Activated naive CD4-positive, alpha-beta T cell treated with anti-CD3 and anti-CD28 coated beads, Interleukin-2, amount 50 U/mL, for 72 hours (primary cell): ENCODE measurements at regions not wholly inside any gene's neighbourhood (a gene's known extent, or its start where the extent isn't known, plus 50 kb on each side); places are given as distances from the start of the nearest gene placed in this dataset.

Experiments used
- ATAC-seq, 2 donors: fragments of 150-1000 bp; cut with Tn5 transposase; 2 replicates each; pipeline ENCODE4 v1.10.0; 2021; ENCODE audit warnings: mild to moderate bottlenecking in 2 of 2, moderate library complexity in 2 of 2
- DNase-seq, 2 donors: peaks; one replicate each; pipeline ENCODE4 v3.0.0; 2021 to 2022; ENCODE audit warnings: low spot score in 2 of 2
- H3K27ac Mint-ChIP-seq, 2 donors: one replicate each; pipeline ENCODE4 v1.8.0; 2022; ENCODE audit warnings: mild to moderate bottlenecking in 2 of 2, mixed read lengths in 2 of 2
- H3K36me3 Mint-ChIP-seq, 2 donors: one replicate each; pipeline ENCODE4 v1.8.0; 2022; ENCODE audit warnings: mixed read lengths in 2 of 2
- H3K9me3 Mint-ChIP-seq, 2 donors: one replicate each; pipeline ENCODE4 v1.8.0; 2022; ENCODE audit warnings: mixed read lengths in 2 of 2

GRCh38 chr12:127660961-127661360 lies 606.0 kb upstream of the TMEM132C start:
- Mint-ChIP-seq H3K36me3 (no peaks in the 10 kb centered on the region), H3K9me3 (peaks cover 3 to 6% of the 10 kb centered on the region in 2 donors), H3K27ac (no peak overlapping the region)
- ATAC-seq (no peak), DNase-seq (no peak)

DNA sequence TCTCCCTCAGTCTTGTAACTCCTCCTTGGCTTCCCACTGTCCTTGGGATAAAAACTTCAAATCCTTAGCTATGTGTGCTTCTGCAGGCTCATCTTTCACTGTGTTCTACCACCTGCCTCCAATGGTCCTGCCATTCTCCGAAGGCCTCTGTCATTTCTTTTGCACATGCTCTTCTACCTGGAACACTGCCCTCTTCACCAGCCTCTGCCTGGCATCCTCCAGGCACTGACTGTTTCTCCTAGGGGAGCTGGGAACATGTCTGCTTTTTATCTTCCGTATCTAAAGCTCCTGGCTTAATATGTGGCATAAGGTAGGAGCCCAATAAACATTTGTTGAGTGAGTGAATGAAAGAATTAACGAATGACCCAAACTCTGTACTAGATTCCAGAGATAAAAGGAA lies 603.3 kb upstream of the TMEM132C start:
- DNase-seq (no peak), ATAC-seq (no peak)
- Mint-ChIP-seq H3K9me3 (peaks cover 3 to 6% of the 10 kb centered on the region in 2 donors), H3K27ac (no peak overlapping the region), H3K36me3 (no peaks in the 10 kb centered on the region)

- ATAC-seq = no peak
- H3K36me3 Mint-ChIP-seq = no peaks in the 10 kb centered on the region
- peaks cover 3 to 6% of the 10 kb centered on the region in 2 donors for H3K9me3 Mint-ChIP-seq
- DNase-seq = no peak
- no peak overlapping the region for H3K27ac Mint-ChIP-seq
Measured at GRCh38 chr12:127664901-127665300, 602.1 kb upstream of the TMEM132C start.

- ATAC-seq (no peak), DNase-seq (no peak)
- Mint-ChIP-seq H3K36me3 (no peaks in the 10 kb centered on the region), H3K9me3 (peaks cover 3 to 6% of the 10 kb centered on the region in 2 donors), H3K27ac (no peak overlapping the region)
Measured at GRCh38 chr12:127667131-127667685, 599.8 kb upstream of the TMEM132C start.

- DNase-seq (no peak), ATAC-seq (no peak)
- Mint-ChIP-seq H3K9me3 (no peaks in the 10 kb centered on the region), H3K27ac (no peak overlapping the region), H3K36me3 (no peaks in the 10 kb centered on the region)
Measured at GRCh38 chr12:127670294-127670693, 596.7 kb upstream of the TMEM132C start.

GRCh38 chr12:127670796-127671195 lies 596.2 kb upstream of the TMEM132C start:
- DNase-seq (no peak), ATAC-seq (no peak)
- Mint-ChIP-seq H3K9me3 (no peaks in the 10 kb centered on the region), H3K27ac (no peak overlapping the region), H3K36me3 (no peaks in the 10 kb centered on the region)

- Mint-ChIP-seq H3K36me3 (no peaks in the 10 kb centered on the region), H3K9me3 (no peaks in the 10 kb centered on the region), H3K27ac (no peak overlapping the region)
- no peak for DNase-seq
- no peak for ATAC-seq
Measured at GRCh38 chr12:127675936-127676335, 591.0 kb upstream of the TMEM132C start.

- ATAC-seq (peak in 1 of 2 donors; percentile 71), DNase-seq (peak in 1 of 2 donors; percentile 37)
- Mint-ChIP-seq H3K27ac (no peak overlapping the region), H3K36me3 (no peaks in the 10 kb centered on the region), H3K9me3 (no peaks in the 10 kb centered on the region)
Measured at GRCh38 chr12:127677537-127678131, 589.3 kb upstream of the TMEM132C start.

DNA sequence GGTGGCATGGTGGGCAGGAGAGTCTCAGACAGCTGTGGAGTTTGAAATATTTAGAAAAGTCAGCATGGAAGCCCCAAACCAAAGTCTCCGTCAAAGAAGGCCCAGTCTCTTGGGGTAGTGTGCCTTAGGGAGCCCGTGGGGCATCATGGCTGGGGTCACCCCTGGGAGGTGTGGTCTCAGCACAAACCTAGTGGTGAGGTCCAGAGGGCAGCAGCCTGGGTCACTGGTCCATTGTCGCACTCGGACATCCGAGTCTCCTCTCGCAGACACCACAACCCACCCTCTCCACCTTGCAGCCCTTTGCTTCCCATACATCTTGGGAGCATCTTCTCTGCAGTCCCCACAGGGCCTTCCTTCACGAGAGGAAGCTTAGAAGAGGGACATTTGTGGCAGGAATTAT lies 588.0 kb upstream of the TMEM132C start:
- DNase-seq = no peak
- H3K27ac Mint-ChIP-seq = no peak overlapping the region
- H3K36me3 Mint-ChIP-seq = no peaks in the 10 kb centered on the region
- no peaks in the 10 kb centered on the region for H3K9me3 Mint-ChIP-seq
- ATAC-seq = no peak

GRCh38 chr12:127680516-127680915 lies 586.5 kb upstream of the TMEM132C start:
- DNase-seq (no peak), ATAC-seq (no peak)
- no peaks in the 10 kb centered on the region for H3K9me3 Mint-ChIP-seq
- no peaks in the 10 kb centered on the region for H3K36me3 Mint-ChIP-seq
- no peak overlapping the region for H3K27ac Mint-ChIP-seq

- Mint-ChIP-seq H3K36me3 (no peaks in the 10 kb centered on the region), H3K27ac (no peak overlapping the region), H3K9me3 (no peaks in the 10 kb centered on the region)
- DNase-seq (no peak), ATAC-seq (no peak)
Measured at GRCh38 chr12:127681151-127681754, 585.7 kb upstream of the TMEM132C start.

DNA sequence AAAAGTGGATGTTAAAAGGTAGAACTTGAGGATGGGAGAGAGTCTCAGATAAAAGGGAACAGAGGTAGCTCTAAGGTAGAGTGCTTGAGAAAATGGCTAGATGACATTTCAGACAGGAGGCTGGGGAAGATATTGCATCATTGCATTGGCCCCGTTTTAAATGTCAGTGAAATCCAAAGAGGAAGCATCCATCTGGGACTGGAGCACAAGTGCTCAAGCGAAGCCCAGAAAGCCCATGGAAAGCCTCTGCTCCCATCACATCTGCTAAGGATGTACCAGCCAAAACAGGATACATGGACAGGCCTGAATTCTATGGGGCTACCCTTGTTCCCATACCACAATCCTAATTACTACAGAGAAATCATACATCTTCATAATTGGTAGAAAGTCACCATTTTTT lies 581.5 kb upstream of the TMEM132C start:
- DNase-seq (no peak), ATAC-seq (no peak)
- H3K9me3 Mint-ChIP-seq = no peaks in the 10 kb centered on the region
- no peak overlapping the region for H3K27ac Mint-ChIP-seq
- H3K36me3 Mint-ChIP-seq = no peaks in the 10 kb centered on the region

DNA sequence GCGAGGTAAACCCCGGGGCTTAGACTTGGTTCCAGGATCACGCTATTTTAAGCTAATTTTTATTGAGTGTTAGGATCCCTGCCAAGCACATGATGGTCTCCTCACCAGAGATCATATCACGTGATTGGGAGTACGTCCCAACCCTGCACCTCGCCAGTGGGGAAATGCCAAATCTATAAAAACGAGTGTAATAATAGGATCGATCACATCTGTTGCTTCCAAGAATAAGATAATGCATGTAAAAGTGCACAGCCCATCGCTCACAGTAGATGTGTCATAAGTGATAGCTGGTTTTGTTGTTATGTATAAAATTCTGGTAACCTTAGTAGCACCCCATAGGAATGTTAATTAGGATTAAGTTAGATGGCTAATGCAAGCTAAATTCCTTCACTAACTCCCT lies 581.0 kb upstream of the TMEM132C start:
- no peak for ATAC-seq
- no peak for DNase-seq
- Mint-ChIP-seq H3K27ac (no peak overlapping the region), H3K36me3 (no peaks in the 10 kb centered on the region), H3K9me3 (no peaks in the 10 kb centered on the region)

DNA sequence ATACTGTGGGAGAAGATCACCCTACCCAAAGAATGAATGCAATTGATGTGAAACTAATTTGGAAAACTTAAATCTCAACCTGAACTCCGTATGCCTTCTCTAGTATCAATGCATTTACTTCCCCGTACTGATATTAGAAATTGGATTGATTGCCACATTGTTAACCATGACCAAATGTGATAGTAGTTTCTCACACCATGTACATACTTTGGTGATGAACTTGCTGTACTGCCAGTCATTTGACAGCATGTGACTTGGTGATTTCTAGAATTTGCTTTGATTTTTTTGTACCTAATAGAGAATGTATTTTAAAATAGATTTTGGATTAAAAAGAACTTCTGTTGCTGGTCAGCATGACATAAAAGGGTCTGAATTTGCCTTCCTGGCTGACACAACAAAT lies 579.8 kb upstream of the TMEM132C start:
- Mint-ChIP-seq H3K27ac (no peak overlapping the region), H3K9me3 (no peaks in the 10 kb centered on the region), H3K36me3 (no peaks in the 10 kb centered on the region)
- ATAC-seq (no peak), DNase-seq (no peak)

- no peak for DNase-seq
- Mint-ChIP-seq H3K36me3 (no peaks in the 10 kb centered on the region), H3K9me3 (no peaks in the 10 kb centered on the region), H3K27ac (no peak overlapping the region)
- ATAC-seq = no peak
Measured at GRCh38 chr12:127688906-127689428, 578.0 kb upstream of the TMEM132C start.

GRCh38 chr12:127690161-127690560 lies 576.8 kb upstream of the TMEM132C start:
- no peak overlapping the region for H3K27ac Mint-ChIP-seq
- H3K9me3 Mint-ChIP-seq = no peaks in the 10 kb centered on the region
- DNase-seq = no peak
- no peak for ATAC-seq
- H3K36me3 Mint-ChIP-seq = no peaks in the 10 kb centered on the region

- peaks cover 0 to 10% of the 10 kb centered on the region in 2 donors for H3K36me3 Mint-ChIP-seq
- DNase-seq (no peak), ATAC-seq (peak in 1 of 2 donors; percentile 31)
- no peak overlapping the region for H3K27ac Mint-ChIP-seq
- peaks cover 2 to 11% of the 10 kb centered on the region in 2 donors for H3K9me3 Mint-ChIP-seq
Measured at GRCh38 chr12:127696963-127697362, 570.0 kb upstream of the TMEM132C start.

DNA sequence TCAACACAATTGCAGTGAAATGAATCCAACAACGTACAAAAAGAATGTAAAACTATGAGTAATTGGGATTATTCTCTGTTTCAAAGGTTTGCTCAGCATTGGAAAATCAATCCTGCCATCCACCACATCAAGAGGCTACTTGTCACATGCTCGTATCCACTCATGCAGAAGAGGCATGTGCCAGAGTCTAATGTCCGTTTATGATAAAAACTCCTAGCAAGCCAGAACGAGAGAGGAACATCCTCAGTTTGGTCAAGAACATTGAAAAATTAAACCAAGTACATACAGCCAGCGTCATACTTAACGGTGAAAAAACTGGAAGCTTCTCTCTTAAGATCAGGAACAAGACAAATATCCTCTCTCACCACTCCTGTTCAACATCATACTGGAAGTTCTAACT lies 563.9 kb upstream of the TMEM132C start:
- Mint-ChIP-seq H3K27ac (no peak overlapping the region), H3K36me3 (peaks cover 0 to 24% of the 10 kb centered on the region in 2 donors), H3K9me3 (peaks cover 13 to 31% of the 10 kb centered on the region in 2 donors)
- DNase-seq (no peak), ATAC-seq (no peak)
